CD4-positive, alpha-beta T cell (primary cell): ENCODE measurements at regions not wholly inside any gene's neighbourhood (a gene's known extent, or its start where the extent isn't known, plus 50 kb on each side); places are given as distances from the start of the nearest gene placed in this dataset.

Experiments
- ATAC-seq: fragments of 200-7000 bp; cut with Tn5 transposase; one replicate; pipeline ENCODE4 v1.10.0; 2022; ENCODE audit warnings: mild to moderate bottlenecking; ENCODE audit not compliant: poor library complexity
- CTCF ChIA-PET: fragments of 350-600 bp; sonication (Branson Sonifier 250); formaldehyde crosslinking; loops from one replicate; lab custom pipeline; 2021; ENCODE audit warnings: antibody characterized with exemption, inconsistent platforms; lab: Charles Lee
- POLR2A ChIA-PET: fragments of 350-600 bp; sonication (Branson Sonifier 250); formaldehyde crosslinking; loops from one replicate; lab custom pipeline; 2021; ENCODE audit warnings: antibody characterized with exemption, inconsistent platforms; lab: Charles Lee
- DNase-seq, 14 experiments: peaks; one replicate each; pipeline ENCODE4 v3.0.0-alpha.2; 2013 to 2020; ENCODE audit warnings: mixed read lengths in 2 of 14
- H3K27ac ChIP-seq, 2 donors: one replicate each; pipeline versions ENCODE4 v1.5.1 to v1.7.0; 2013; ENCODE audit warnings: low read length in 2 of 2, low read depth in 1 of 2, mild to moderate bottlenecking in 1 of 2
- H3K27me3 ChIP-seq, 2 experiments: 1 replicate in 1 of 2; 2 replicates in 1 of 2; pipeline versions ENCODE4 v1.6.1 to v1.7.0; 2013; ENCODE audit warnings: low read length in 2 of 2, control low read depth in 1 of 2, mild to moderate bottlenecking in 1 of 2, moderate library complexity in 1 of 2; ENCODE audit not compliant: insufficient read depth in 2 of 2, control insufficient read depth in 1 of 2
- H3K36me3 ChIP-seq: one replicate; pipeline ENCODE4 v1.6.1; 2013; ENCODE audit warnings: low read length, control low read depth; ENCODE audit not compliant: insufficient read depth
- H3K4me1 ChIP-seq: one replicate; pipeline ENCODE4 v1.6.1; 2013; ENCODE audit warnings: low read length, control low read depth; ENCODE audit not compliant: insufficient read depth
- H3K4me3 ChIP-seq: one replicate; pipeline ENCODE4 v1.5.1; 2013; ENCODE audit warnings: mild to moderate bottlenecking, low read length, moderate library complexity
- H3K9me3 ChIP-seq, 2 experiments: 1 replicate in 1 of 2; 2 replicates in 1 of 2; pipeline versions ENCODE4 v1.6.1 to v1.7.0; 2013; ENCODE audit warnings: low read length in 2 of 2, mild to moderate bottlenecking in 2 of 2, control low read depth in 1 of 2, moderate library complexity in 1 of 2; ENCODE audit not compliant: control insufficient read depth in 1 of 2, insufficient read depth in 1 of 2
- H3K27ac Mint-ChIP-seq: one replicate; pipeline ENCODE4 v1.8.0; 2020; ENCODE audit warnings: mixed read lengths
- H3K27me3 Mint-ChIP-seq: one replicate; pipeline ENCODE4 v1.8.0; 2021; ENCODE audit warnings: mixed read lengths
- H3K36me3 Mint-ChIP-seq: one replicate; pipeline ENCODE4 v1.8.0; 2021; ENCODE audit warnings: low read depth, mixed read lengths
- H3K4me1 Mint-ChIP-seq: one replicate; pipeline ENCODE4 v1.8.0; 2021; ENCODE audit warnings: low read depth, mixed read lengths
- H3K4me3 Mint-ChIP-seq: one replicate; pipeline ENCODE4 v1.8.0; 2020; ENCODE audit warnings: mild to moderate bottlenecking, mixed read lengths
- H3K9me3 Mint-ChIP-seq: one replicate; pipeline ENCODE4 v1.8.0; 2020; ENCODE audit warnings: mixed read lengths
- CTCF ChIP-seq: fragments of 200-600 bp; IDR thresholded peaks from one replicate; pipeline ENCODE4 v1.8.0; 2022; ENCODE audit warnings: antibody characterized with exemption, mild to moderate bottlenecking
- intact Hi-C, 2 experiments: fragments of 100-400 bp; cut with DNase I in 1 of 2; cut with micrococcal nuclease in 1 of 2; formaldehyde crosslinking; loops; one replicate each; pipeline versions ENCODE4 v1.15.1 to v1.9.0; 2023 to 2025; cut with DNase I, micrococcal nuclease

GRCh38 chr10:78295242-78295641 is 261.6 kb downstream of the RPS24 start:
- H3K36me3 Mint-ChIP-seq: no peaks in the 10 kb centered on the region
- Histone ChIP-seq H3K27ac (no peak overlapping the region), H3K4me3 (no peak overlapping the region), H3K4me1 (peaks cover 5% of the 10 kb centered on the region), H3K9me3 (no peaks in the 10 kb centered on the region), H3K36me3 (no peaks in the 10 kb centered on the region), H3K27me3 (no peaks in the 10 kb centered on the region)
- intact Hi-C loops: no loop called here
- no peak overlapping the region for H3K4me3 Mint-ChIP-seq
- no peak for ATAC-seq
- no peak overlapping the region for H3K27ac Mint-ChIP-seq
- H3K27me3 Mint-ChIP-seq: no peaks in the 10 kb centered on the region
- H3K4me1 Mint-ChIP-seq: no peaks in the 10 kb centered on the region
- CTCF ChIA-PET: no interaction called here
- no peak for TF ChIP-seq CTCF
- POLR2A ChIA-PET: no interaction called here
- H3K9me3 Mint-ChIP-seq: no peaks in the 10 kb centered on the region
- DNase-seq: no peak

GRCh38 chr10:78296785-78297184 is 263.1 kb downstream of the RPS24 start:
- H3K36me3 ChIP-seq: no peaks in the 10 kb centered on the region
- no peak overlapping the region for H3K27ac ChIP-seq
- Mint-ChIP-seq H3K27me3 (no peaks in the 10 kb centered on the region), H3K27ac (no peak overlapping the region), H3K4me1 (peaks cover 4% of the 10 kb centered on the region), H3K4me3 (no peak overlapping the region), H3K36me3 (no peaks in the 10 kb centered on the region), H3K9me3 (no peaks in the 10 kb centered on the region)
- H3K4me3 ChIP-seq: no peak overlapping the region
- intact Hi-C loops: no loop called here
- DNase-seq (no peak), ATAC-seq (no peak)
- H3K9me3 ChIP-seq: no peaks in the 10 kb centered on the region
- TF ChIP-seq CTCF: no peak
- POLR2A ChIA-PET: no interaction called here
- peaks cover 10% of the 10 kb centered on the region for H3K4me1 ChIP-seq
- H3K27me3 ChIP-seq: no peaks in the 10 kb centered on the region
- CTCF ChIA-PET: no interaction called here

- H3K27ac Mint-ChIP-seq: no peak overlapping the region
- ChIA-PET CTCF (no interaction called here), POLR2A (no interaction called here)
- no peaks in the 10 kb centered on the region for H3K36me3 Mint-ChIP-seq
- DNase-seq (no peak), ATAC-seq (no peak)
- no peaks in the 10 kb centered on the region for H3K9me3 Mint-ChIP-seq
- no peak overlapping the region for H3K4me3 ChIP-seq
- peaks cover 14% of the 10 kb centered on the region for H3K4me1 Mint-ChIP-seq
- no peaks in the 10 kb centered on the region for H3K27me3 ChIP-seq
- H3K9me3 ChIP-seq: no peaks in the 10 kb centered on the region
- H3K27ac ChIP-seq: no peak overlapping the region
- intact Hi-C loops: no loop called here
- no peaks in the 10 kb centered on the region for H3K27me3 Mint-ChIP-seq
- H3K4me1 ChIP-seq: peaks cover 22% of the 10 kb centered on the region
- no peak for TF ChIP-seq CTCF
- H3K4me3 Mint-ChIP-seq: no peak overlapping the region
- H3K36me3 ChIP-seq: no peaks in the 10 kb centered on the region
Measured at GRCh38 chr10:78297997-78298396, 264.3 kb downstream of the RPS24 start.
